ENCODE measurements at regions not wholly inside any gene's neighbourhood (a gene's known extent, or its start where the extent isn't known, plus 50 kb on each side); places are given as distances from the start of the nearest gene placed in this dataset.
A peak's percentile ranks its signal among the peaks of the same experiment; 100 is the strongest.

DNA sequence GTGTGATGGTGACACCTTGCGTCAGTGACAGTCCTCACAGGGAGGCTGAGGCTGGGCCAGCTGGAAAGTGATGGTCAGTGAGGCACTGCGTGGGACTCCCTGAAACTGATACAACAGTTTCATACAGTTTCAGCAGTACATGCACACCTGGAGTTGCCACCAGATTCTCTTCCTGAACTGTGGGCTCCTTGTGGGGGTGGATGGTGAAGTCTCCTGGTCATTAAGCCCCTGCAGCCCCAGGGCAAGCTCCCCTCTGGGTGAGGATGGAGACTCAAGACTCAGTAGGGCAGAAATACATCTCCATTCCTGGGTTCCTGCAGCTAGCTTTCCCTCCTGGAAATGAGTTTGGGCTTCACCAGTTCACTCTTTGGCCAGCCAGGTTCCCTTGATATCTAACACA is 392.7 kb downstream of the UQCRFS1 start:
- intact Hi-C loops (cut with DNase I; ENCODE audit: low total_unique reads) = no loop called here
- H3K27ac ChIP-seq = no peak overlapping the region
- no peak overlapping the region for H3K4me3 ChIP-seq
- TF ChIP-seq, protein P1, sequence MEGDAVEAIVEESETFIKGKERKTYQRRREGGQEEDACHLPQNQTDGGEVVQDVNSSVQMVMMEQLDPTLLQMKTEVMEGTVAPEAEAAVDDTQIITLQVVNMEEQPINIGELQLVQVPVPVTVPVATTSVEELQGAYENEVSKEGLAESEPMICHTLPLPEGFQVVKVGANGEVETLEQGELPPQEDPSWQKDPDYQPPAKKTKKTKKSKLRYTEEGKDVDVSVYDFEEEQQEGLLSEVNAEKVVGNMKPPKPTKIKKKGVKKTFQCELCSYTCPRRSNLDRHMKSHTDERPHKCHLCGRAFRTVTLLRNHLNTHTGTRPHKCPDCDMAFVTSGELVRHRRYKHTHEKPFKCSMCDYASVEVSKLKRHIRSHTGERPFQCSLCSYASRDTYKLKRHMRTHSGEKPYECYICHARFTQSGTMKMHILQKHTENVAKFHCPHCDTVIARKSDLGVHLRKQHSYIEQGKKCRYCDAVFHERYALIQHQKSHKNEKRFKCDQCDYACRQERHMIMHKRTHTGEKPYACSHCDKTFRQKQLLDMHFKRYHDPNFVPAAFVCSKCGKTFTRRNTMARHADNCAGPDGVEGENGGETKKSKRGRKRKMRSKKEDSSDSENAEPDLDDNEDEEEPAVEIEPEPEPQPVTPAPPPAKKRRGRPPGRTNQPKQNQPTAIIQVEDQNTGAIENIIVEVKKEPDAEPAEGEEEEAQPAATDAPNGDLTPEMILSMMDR (IDR thresholded peaks at IDR 0.05) = no peak
- TF ChIP-seq POLR2A (IDR thresholded peaks at IDR 0.05) (no peak), POLR2AphosphoS5 (IDR thresholded peaks at IDR 0.05) (no peak)
- no peaks in the 10 kb centered on the region for H3K4me1 ChIP-seq
- H3K9me3 ChIP-seq = peaks cover 0 to 6% of the 10 kb centered on the region in 2 donors
- no peaks in the 10 kb centered on the region for H3K36me3 ChIP-seq
- DNase-seq (ENCODE audit: low spot score in 2 of 2) = no peak
- H3K27me3 ChIP-seq = no peaks in the 10 kb centered on the region

- Histone ChIP-seq H3K4me3 (no peak overlapping the region), H3K4me1 (no peaks in the 10 kb centered on the region), H3K27me3 (no peaks in the 10 kb centered on the region), H3K9me3 (peaks cover 5 to 12% of the 10 kb centered on the region in 2 donors), H3K36me3 (no peaks in the 10 kb centered on the region), H3K27ac (no peak overlapping the region)
- DNase-seq (ENCODE audit: low spot score in 2 of 2) = no peak
- intact Hi-C loops (cut with DNase I; ENCODE audit: low total_unique reads) = no loop called here
- TF ChIP-seq, protein P1 (IDR thresholded peaks at IDR 0.05) = no peak
- TF ChIP-seq POLR2AphosphoS5 (IDR thresholded peaks at IDR 0.05) = no peak
- TF ChIP-seq POLR2A (IDR thresholded peaks at IDR 0.05) = no peak
Observed at GRCh38 chr19:28815257-28815656, 397.7 kb downstream of the UQCRFS1 start.

DNA sequence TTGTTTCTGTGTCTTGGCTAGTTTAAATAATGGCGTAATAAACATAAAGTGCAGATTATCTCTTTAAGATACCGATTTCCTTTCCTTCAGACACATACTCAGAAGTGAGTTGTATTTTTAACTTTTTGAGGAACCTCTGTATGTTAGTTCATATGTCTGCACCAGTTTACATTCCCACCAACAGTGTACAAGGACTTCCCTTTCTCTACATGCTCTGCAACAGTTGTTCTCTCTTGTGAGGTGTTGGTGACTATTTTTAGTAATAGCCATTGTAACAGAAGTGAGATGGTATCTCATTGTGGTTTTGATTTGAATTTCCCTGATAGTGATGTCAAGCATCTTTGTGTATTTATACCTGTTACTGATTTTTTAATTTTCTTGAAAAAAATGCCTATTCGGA is 418.6 kb downstream of the UQCRFS1 start:
- H3K9me3 ChIP-seq = peaks cover 0 to 8% of the 10 kb centered on the region in 2 donors
- TF ChIP-seq, protein P1 (IDR thresholded peaks at IDR 0.05) = no peak
- TF ChIP-seq POLR2A (IDR thresholded peaks at IDR 0.05) (no peak), POLR2AphosphoS5 (IDR thresholded peaks at IDR 0.05) (no peak)
- DNase-seq (ENCODE audit: low spot score in 2 of 2) = no peak
- H3K27ac ChIP-seq = no peak overlapping the region
- intact Hi-C loops (cut with DNase I; ENCODE audit: low total_unique reads) = no loop called here
- peaks cover 0 to 28% of the 10 kb centered on the region in 2 donors for H3K27me3 ChIP-seq
- no peaks in the 10 kb centered on the region for H3K4me1 ChIP-seq
- no peaks in the 10 kb centered on the region for H3K36me3 ChIP-seq
- no peak overlapping the region for H3K4me3 ChIP-seq

GRCh38 chr19:28793391-28794168 is 419.4 kb downstream of the UQCRFS1 start:
- Histone ChIP-seq H3K36me3 (no peaks in the 10 kb centered on the region), H3K4me1 (no peaks in the 10 kb centered on the region), H3K27ac (no peak overlapping the region), H3K27me3 (peaks cover 0 to 28% of the 10 kb centered on the region in 2 donors), H3K9me3 (peaks cover 0 to 8% of the 10 kb centered on the region in 2 donors), H3K4me3 (peak overlapping the region in 2 of 3 donors; percentile 19 to 40)
- TF ChIP-seq, protein P1 (IDR thresholded peaks at IDR 0.05) = no peak
- no peak for TF ChIP-seq POLR2A (IDR thresholded peaks at IDR 0.05)
- no peak for TF ChIP-seq POLR2AphosphoS5 (IDR thresholded peaks at IDR 0.05)
- no peak for DNase-seq (ENCODE audit: low spot score in 2 of 2)
- intact Hi-C loops (cut with DNase I; ENCODE audit: low total_unique reads) = no loop called here

- no peaks in the 10 kb centered on the region for H3K27me3 ChIP-seq
- H3K4me3 ChIP-seq = no peak overlapping the region
- no peak overlapping the region for H3K27ac ChIP-seq
- intact Hi-C loops (cut with DNase I; ENCODE audit: low total_unique reads) = no loop called here
- H3K9me3 ChIP-seq = peaks cover 18 to 31% of the 10 kb centered on the region in 2 donors
- TF ChIP-seq, protein P1 (IDR thresholded peaks at IDR 0.05) = no peak
- no peaks in the 10 kb centered on the region for H3K4me1 ChIP-seq
- no peaks in the 10 kb centered on the region for H3K36me3 ChIP-seq
- no peak for DNase-seq (ENCODE audit: low spot score in 2 of 2)
Observed at GRCh38 chr19:28785971-28786370, 427.0 kb downstream of the UQCRFS1 start.
